ENCODE measurements at regions not wholly inside any gene's neighbourhood (a gene's known extent, or its start where the extent isn't known, plus 50 kb on each side); places are given as distances from the start of the nearest gene placed in this dataset.

DNA sequence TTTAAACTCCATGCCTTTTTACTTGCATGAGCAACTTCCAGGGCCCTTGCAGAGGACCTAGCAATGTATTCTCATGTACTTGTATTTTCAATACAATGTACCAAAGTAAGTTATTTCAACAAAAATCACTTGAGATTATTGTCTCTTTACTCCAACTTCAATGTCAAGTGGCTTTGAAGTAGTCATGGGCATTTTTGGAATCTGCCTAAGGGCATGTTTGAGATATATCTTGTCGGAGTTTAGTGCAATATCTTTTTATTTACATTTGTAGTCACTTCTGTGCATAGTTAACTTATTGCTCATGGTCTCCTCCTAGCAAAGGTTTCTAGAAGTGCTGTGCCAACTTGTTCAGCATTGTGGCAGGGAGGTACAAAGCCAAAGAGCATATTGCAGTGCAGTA is 508.7 kb upstream of the SEMA3D start:
- DNase-seq (ENCODE audit: extremely low read depth in 1 of 4, low spot score in 3 of 4) (no peak), ATAC-seq (no peak), FAIRE-seq (no peak)
- ChIA-PET CTCF (ENCODE audit: low intra/inter-chr PET ratio) (no interaction called here), POLR2A (no interaction called here)
- BruUV-seq (replicated peaks): no TSS peak
- no peaks in the 10 kb centered on the region for H3K9me1 ChIP-seq (ENCODE audit: control insufficient read depth, insufficient read depth, low read length)
- H4K20me1 ChIP-seq (replicated peaks; ENCODE audit: control insufficient read depth, insufficient read depth, low read length): no peaks in the 10 kb centered on the region
- H3K36me3 ChIP-seq (ENCODE audit: control insufficient read depth, insufficient read depth, low read length): no peaks in the 10 kb centered on the region
- H3K27ac ChIP-seq (ENCODE audit: extremely low read depth, low read depth, low read length): no peak overlapping the region
- no peaks in the 10 kb centered on the region for H3K79me2 ChIP-seq (ENCODE audit: control insufficient read depth, insufficient read depth, low read length)
- 0 out of 2 replicates have a peak, but pooled peaks cover 1% of the 10 kb centered on the region for H3K9me3 ChIP-seq (replicated peaks; ENCODE audit: control insufficient read depth, insufficient read depth, low read depth, low read length)
- no peak overlapping the region for H3K4me2 ChIP-seq (ENCODE audit: insufficient read depth, low read length)
- in situ Hi-C loops (cut with MboI) (no loop called here), intact Hi-C loops (cut with micrococcal nuclease) (no loop called here)
- no peak overlapping the region for H3K4me3 ChIP-seq
- H3K27me3 ChIP-seq (ENCODE audit: control insufficient read depth in 2 of 2, insufficient read depth in 2 of 2, low read length in 2 of 2): no peaks in the 10 kb centered on the region
- no peaks in the 10 kb centered on the region for H3K4me1 ChIP-seq (replicated peaks in 1 of 2; ENCODE audit: control insufficient read depth in 2 of 2, insufficient read depth in 2 of 2, low read length in 2 of 2)
- WGBS (ENCODE audit: insufficient coverage, low coverage, missing lambda C conversion rate): 0% methylated on average over 1 of the region's 1 CpG
- H3K9ac ChIP-seq (ENCODE audit: insufficient read depth in 1 of 2, low read depth in 2 of 2, low read length in 2 of 2): no peak overlapping the region
- TF ChIP-seq HCFC1 (IDR thresholded peaks at IDR 0.05; ENCODE audit: low read depth, low read length) (no peak), IRF2 (CRISPR knock-in tag; IDR thresholded peaks at IDR 0.05) (no peak), ZNF143 (CRISPR knock-in tag; IDR thresholded peaks at IDR 0.05) (no peak), NFIX (CRISPR knock-in tag; IDR thresholded peaks at IDR 0.05; ENCODE audit: low read depth) (no peak), ZNF134 (CRISPR knock-in tag; conservative IDR thresholded peaks at IDR 0.05) (no peak), ETV1 (tag; conservative IDR thresholded peaks at IDR 0.05; ENCODE audit: low read depth) (no peak), EGR1 (conservative IDR thresholded peaks at IDR 0.05) (no peak), CBFB (CRISPR knock-in tag; IDR thresholded peaks at IDR 0.05) (no peak), ADNP (tag; IDR thresholded peaks at IDR 0.05) (no peak), DNMT1 (IDR thresholded peaks at IDR 0.05) (no peak), NCOA4 (IDR thresholded peaks at IDR 0.05; ENCODE audit: partially characterized antibody) (no peak), PRPF4 (IDR thresholded peaks at IDR 0.05; ENCODE audit: insufficient read depth, low read depth, low read length, poor library complexity, severe bottlenecking) (no peak), TBL1XR1 (IDR thresholded peaks at IDR 0.05; ENCODE audit: low read length in 2 of 2) (no peak), ZNF217 (CRISPR knock-in tag; IDR thresholded peaks at IDR 0.05) (no peak), KDM2B (CRISPR knock-in tag; IDR thresholded peaks at IDR 0.05) (no peak)
- TF ChIP-seq, protein P1, sequence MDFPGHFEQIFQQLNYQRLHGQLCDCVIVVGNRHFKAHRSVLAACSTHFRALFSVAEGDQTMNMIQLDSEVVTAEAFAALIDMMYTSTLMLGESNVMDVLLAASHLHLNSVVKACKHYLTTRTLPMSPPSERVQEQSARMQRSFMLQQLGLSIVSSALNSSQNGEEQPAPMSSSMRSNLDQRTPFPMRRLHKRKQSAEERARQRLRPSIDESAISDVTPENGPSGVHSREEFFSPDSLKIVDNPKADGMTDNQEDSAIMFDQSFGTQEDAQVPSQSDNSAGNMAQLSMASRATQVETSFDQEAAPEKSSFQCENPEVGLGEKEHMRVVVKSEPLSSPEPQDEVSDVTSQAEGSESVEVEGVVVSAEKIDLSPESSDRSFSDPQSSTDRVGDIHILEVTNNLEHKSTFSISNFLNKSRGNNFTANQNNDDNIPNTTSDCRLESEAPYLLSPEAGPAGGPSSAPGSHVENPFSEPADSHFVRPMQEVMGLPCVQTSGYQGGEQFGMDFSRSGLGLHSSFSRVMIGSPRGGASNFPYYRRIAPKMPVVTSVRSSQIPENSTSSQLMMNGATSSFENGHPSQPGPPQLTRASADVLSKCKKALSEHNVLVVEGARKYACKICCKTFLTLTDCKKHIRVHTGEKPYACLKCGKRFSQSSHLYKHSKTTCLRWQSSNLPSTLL (IDR thresholded peaks at IDR 0.05): no peak
- TF ChIP-seq, protein P2, sequence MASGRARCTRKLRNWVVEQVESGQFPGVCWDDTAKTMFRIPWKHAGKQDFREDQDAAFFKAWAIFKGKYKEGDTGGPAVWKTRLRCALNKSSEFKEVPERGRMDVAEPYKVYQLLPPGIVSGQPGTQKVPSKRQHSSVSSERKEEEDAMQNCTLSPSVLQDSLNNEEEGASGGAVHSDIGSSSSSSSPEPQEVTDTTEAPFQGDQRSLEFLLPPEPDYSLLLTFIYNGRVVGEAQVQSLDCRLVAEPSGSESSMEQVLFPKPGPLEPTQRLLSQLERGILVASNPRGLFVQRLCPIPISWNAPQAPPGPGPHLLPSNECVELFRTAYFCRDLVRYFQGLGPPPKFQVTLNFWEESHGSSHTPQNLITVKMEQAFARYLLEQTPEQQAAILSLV (tag; IDR thresholded peaks at IDR 0.05): no peak
- H2AFZ ChIP-seq (ENCODE audit: low read depth, low read length): no peak overlapping the region

Measured in K562 (cell line).